Liver (tissue), 8 donors: ENCODE measurements at regions not wholly inside any gene's neighbourhood (a gene's known extent, or its start where the extent isn't known, plus 50 kb on each side); places are given as distances from the start of the nearest gene placed in this dataset.

Experiments used
- DNase-seq: peaks from one replicate; pipeline ENCODE4 v3.0.0-alpha.2; 2017; ENCODE audit warnings: low spot score
- H3K27ac ChIP-seq, 2 donors: one replicate each; pipeline ENCODE4 v1.7.0; 2013; ENCODE audit warnings: inconsistent platforms in 2 of 2, low read length in 2 of 2, control low read depth in 1 of 2, low read depth in 1 of 2, mild to moderate bottlenecking in 1 of 2
- H3K27me3 ChIP-seq, 4 donors: one replicate each; pipeline versions ENCODE4 v1.6.1 to v1.7.0; 2013; ENCODE audit warnings: low read length in 3 of 4, inconsistent platforms in 1 of 4, mild to moderate bottlenecking in 1 of 4, moderate library complexity in 1 of 4; ENCODE audit not compliant: control insufficient read depth in 4 of 4, insufficient read depth in 4 of 4
- H3K36me3 ChIP-seq, 4 donors: one replicate each; pipeline versions ENCODE4 v1.6.1 to v1.7.0; 2013; ENCODE audit warnings: low read length in 3 of 4, mild to moderate bottlenecking in 3 of 4, low read depth in 1 of 4, moderate library complexity in 1 of 4; ENCODE audit not compliant: control insufficient read depth in 4 of 4, insufficient read depth in 3 of 4
- H3K4me1 ChIP-seq, 4 donors: one replicate each; pipeline versions ENCODE4 v1.6.1 to v1.7.0; 2013; ENCODE audit warnings: low read length in 3 of 4, mild to moderate bottlenecking in 3 of 4, moderate library complexity in 1 of 4; ENCODE audit not compliant: control insufficient read depth in 4 of 4, insufficient read depth in 4 of 4
- H3K4me3 ChIP-seq, 3 donors: one replicate each; pipeline versions ENCODE4 v1.6.1 to v1.7.0; 2013; ENCODE audit warnings: low read length in 3 of 3, control low read depth in 1 of 3, low read depth in 1 of 3, mild to moderate bottlenecking in 1 of 3
- H3K9ac ChIP-seq, 2 donors: one replicate each; pipeline ENCODE4 v1.7.0; 2013; ENCODE audit warnings: low read length in 2 of 2, mild to moderate bottlenecking in 2 of 2, moderate library complexity in 2 of 2, control low read depth in 1 of 2, low read depth in 1 of 2
- H3K9me3 ChIP-seq, 4 donors: one replicate each; pipeline versions ENCODE4 v1.6.1 to v1.7.0; 2013; ENCODE audit warnings: low read length in 3 of 4; ENCODE audit not compliant: control insufficient read depth in 4 of 4
- EGR1 ChIP-seq, 2 donors: IDR thresholded peaks; 2 replicates each; pipeline ENCODE4 v1.6.1; 2016 to 2018; ENCODE audit warnings: antibody characterized with exemption in 2 of 2, low read depth in 2 of 2
- FOXA1 ChIP-seq: IDR thresholded peaks from 2 replicates; pipeline ENCODE4 v1.6.1; 2016; ENCODE audit warnings: antibody characterized with exemption
- FOXA2 ChIP-seq: IDR thresholded peaks from 2 replicates; pipeline ENCODE4 v1.6.1; 2016; ENCODE audit warnings: antibody characterized with exemption
- GABPA ChIP-seq, 2 donors: IDR thresholded peaks in 1 of 2; conservative IDR thresholded peaks in 1 of 2; 2 replicates each; pipeline ENCODE4 v1.6.1; 2016; ENCODE audit warnings: antibody characterized with exemption in 2 of 2, mild to moderate bottlenecking in 1 of 2, moderate library complexity in 1 of 2
- HNF4A ChIP-seq, 2 donors: conservative IDR thresholded peaks; 2 replicates each; pipeline ENCODE4 v1.6.1; 2016; ENCODE audit warnings: antibody characterized with exemption in 2 of 2, mild to moderate bottlenecking in 2 of 2
- HNF4G ChIP-seq: IDR thresholded peaks from 2 replicates; pipeline ENCODE4 v1.6.1; 2016; ENCODE audit warnings: antibody characterized with exemption
- JUND ChIP-seq, 2 donors: IDR thresholded peaks; 2 replicates each; pipeline ENCODE4 v1.6.1; 2016; ENCODE audit warnings: antibody characterized with exemption in 2 of 2
- NR2F2 ChIP-seq: IDR thresholded peaks from 2 replicates; pipeline ENCODE4 v1.6.1; 2016; ENCODE audit warnings: antibody characterized with exemption
- RAD21 ChIP-seq, 2 donors: IDR thresholded peaks; 2 replicates each; pipeline ENCODE4 v1.6.1; 2016; ENCODE audit warnings: antibody characterized with exemption in 2 of 2, mild to moderate bottlenecking in 2 of 2
- RXRA ChIP-seq, 2 donors: IDR thresholded peaks; 2 replicates each; pipeline ENCODE4 v1.6.1; 2017 to 2018; ENCODE audit warnings: antibody characterized with exemption in 2 of 2, mild to moderate bottlenecking in 1 of 2
- SP1 ChIP-seq: IDR thresholded peaks from 2 replicates; pipeline ENCODE4 v1.6.1; 2018; ENCODE audit warnings: antibody characterized with exemption, mild to moderate bottlenecking
- TAF1 ChIP-seq: conservative IDR thresholded peaks from 2 replicates; pipeline ENCODE4 v1.6.1; 2016; ENCODE audit warnings: antibody characterized with exemption, mild to moderate bottlenecking
- YY1 ChIP-seq: IDR thresholded peaks from 2 replicates; pipeline ENCODE4 v1.6.1; 2016; ENCODE audit warnings: antibody characterized with exemption, mild to moderate bottlenecking
- WGBS: extraction: QIAGEN DNeasy Blood & Tissue Kit; methylation state at CpG from one replicate; pipeline ENCODE4 v1.1.7; 2013; 5-methylcytosine and 5-hydroxymethylcytosine counted together
- TF ChIP-seq, protein P1 (sequence below): IDR thresholded peaks from 2 replicates; pipeline ENCODE4 v1.6.1; 2016; ENCODE audit warnings: antibody characterized with exemption, mild to moderate bottlenecking
- TF ChIP-seq, protein P2 (sequence below): IDR thresholded peaks from 2 replicates; pipeline ENCODE4 v1.6.1; 2016; ENCODE audit warnings: antibody characterized with exemption
- TF ChIP-seq, protein P3 (sequence below): IDR thresholded peaks from 2 replicates; pipeline ENCODE4 v1.6.1; 2016; ENCODE audit warnings: antibody characterized with exemption
- TF ChIP-seq, protein P4 (sequence below): fragments of 150-350 bp; IDR thresholded peaks from 2 replicates; pipeline ENCODE4 v1.5.1; 2017; ENCODE audit warnings: improper control_type of control experiment, low read depth, low read length; ENCODE audit not compliant: missing input control
- donor health status: healthy.
- donor health status: healthy.
- donor health status: healthy.
- donor health status: healthy.
- donor health status: healthy.

DNA sequence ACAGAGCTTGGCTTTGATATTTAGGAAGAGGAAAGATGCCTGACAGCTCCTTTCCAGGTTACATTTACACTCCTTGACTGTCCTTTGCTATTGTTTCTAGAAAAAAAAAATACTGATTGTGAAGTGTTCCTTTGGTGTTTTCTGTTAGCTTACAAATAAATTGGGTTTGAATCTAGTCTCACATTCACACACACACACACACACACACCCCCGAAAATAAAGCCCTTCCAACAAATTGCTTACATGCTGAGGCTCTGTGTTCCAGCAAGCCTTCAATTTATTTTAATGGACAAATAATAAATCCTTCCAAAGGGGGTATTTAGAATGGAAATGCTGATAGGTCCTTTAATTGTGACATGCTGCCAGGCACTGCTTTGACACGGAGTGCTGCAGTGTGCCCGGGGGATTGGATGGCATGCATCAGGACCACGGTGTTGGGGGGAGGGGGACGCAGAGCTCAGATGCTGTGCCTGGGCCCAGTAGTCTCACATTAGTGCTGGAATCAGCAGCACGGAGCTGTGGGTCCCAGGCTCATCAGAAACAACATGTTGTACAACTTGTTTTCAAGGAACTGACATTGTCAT is 199.9 kb downstream of the CD83 start:
- WGBS: 83% methylated on average over 6 of the region's 6 CpGs
- no peak for DNase-seq
- Histone ChIP-seq H3K36me3 (no peaks in the 10 kb centered on the region), H3K4me3 (no peak overlapping the region), H3K9ac (no peak overlapping the region), H3K27me3 (no peaks in the 10 kb centered on the region), H3K9me3 (no peaks in the 10 kb centered on the region), H3K4me1 (peaks cover 5 to 11% (median 6%) of the 10 kb centered on the region in 4 donors), H3K27ac (no peak overlapping the region)
- TF ChIP-seq FOXA1 (no peak), NR2F2 (no peak), HNF4G (no peak), GABPA (IDR thresholded peaks at IDR 0.05 in 1 of 2, conservative IDR thresholded peaks at IDR 0.05 in 1 of 2) (no peak), YY1 (no peak), RAD21 (IDR thresholded peaks at IDR 0.05) (no peak), HNF4A (conservative IDR thresholded peaks at IDR 0.05) (no peak), EGR1 (IDR thresholded peaks at IDR 0.05; ENCODE audit: low read depth in 2 of 2) (no peak), FOXA2 (no peak), TAF1 (no peak), SP1 (no peak), JUND (IDR thresholded peaks at IDR 0.05) (no peak)
- TF ChIP-seq, protein P1, sequence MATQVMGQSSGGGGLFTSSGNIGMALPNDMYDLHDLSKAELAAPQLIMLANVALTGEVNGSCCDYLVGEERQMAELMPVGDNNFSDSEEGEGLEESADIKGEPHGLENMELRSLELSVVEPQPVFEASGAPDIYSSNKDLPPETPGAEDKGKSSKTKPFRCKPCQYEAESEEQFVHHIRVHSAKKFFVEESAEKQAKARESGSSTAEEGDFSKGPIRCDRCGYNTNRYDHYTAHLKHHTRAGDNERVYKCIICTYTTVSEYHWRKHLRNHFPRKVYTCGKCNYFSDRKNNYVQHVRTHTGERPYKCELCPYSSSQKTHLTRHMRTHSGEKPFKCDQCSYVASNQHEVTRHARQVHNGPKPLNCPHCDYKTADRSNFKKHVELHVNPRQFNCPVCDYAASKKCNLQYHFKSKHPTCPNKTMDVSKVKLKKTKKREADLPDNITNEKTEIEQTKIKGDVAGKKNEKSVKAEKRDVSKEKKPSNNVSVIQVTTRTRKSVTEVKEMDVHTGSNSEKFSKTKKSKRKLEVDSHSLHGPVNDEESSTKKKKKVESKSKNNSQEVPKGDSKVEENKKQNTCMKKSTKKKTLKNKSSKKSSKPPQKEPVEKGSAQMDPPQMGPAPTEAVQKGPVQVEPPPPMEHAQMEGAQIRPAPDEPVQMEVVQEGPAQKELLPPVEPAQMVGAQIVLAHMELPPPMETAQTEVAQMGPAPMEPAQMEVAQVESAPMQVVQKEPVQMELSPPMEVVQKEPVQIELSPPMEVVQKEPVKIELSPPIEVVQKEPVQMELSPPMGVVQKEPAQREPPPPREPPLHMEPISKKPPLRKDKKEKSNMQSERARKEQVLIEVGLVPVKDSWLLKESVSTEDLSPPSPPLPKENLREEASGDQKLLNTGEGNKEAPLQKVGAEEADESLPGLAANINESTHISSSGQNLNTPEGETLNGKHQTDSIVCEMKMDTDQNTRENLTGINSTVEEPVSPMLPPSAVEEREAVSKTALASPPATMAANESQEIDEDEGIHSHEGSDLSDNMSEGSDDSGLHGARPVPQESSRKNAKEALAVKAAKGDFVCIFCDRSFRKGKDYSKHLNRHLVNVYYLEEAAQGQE: no peak
- TF ChIP-seq, protein P2, sequence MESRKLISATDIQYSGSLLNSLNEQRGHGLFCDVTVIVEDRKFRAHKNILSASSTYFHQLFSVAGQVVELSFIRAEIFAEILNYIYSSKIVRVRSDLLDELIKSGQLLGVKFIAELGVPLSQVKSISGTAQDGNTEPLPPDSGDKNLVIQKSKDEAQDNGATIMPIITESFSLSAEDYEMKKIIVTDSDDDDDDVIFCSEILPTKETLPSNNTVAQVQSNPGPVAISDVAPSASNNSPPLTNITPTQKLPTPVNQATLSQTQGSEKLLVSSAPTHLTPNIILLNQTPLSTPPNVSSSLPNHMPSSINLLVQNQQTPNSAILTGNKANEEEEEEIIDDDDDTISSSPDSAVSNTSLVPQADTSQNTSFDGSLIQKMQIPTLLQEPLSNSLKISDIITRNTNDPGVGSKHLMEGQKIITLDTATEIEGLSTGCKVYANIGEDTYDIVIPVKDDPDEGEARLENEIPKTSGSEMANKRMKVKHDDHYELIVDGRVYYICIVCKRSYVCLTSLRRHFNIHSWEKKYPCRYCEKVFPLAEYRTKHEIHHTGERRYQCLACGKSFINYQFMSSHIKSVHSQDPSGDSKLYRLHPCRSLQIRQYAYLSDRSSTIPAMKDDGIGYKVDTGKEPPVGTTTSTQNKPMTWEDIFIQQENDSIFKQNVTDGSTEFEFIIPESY: no peak
- TF ChIP-seq, protein P3, sequence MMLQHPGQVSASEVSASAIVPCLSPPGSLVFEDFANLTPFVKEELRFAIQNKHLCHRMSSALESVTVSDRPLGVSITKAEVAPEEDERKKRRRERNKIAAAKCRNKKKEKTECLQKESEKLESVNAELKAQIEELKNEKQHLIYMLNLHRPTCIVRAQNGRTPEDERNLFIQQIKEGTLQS: no peak
- TF ChIP-seq, protein P4, sequence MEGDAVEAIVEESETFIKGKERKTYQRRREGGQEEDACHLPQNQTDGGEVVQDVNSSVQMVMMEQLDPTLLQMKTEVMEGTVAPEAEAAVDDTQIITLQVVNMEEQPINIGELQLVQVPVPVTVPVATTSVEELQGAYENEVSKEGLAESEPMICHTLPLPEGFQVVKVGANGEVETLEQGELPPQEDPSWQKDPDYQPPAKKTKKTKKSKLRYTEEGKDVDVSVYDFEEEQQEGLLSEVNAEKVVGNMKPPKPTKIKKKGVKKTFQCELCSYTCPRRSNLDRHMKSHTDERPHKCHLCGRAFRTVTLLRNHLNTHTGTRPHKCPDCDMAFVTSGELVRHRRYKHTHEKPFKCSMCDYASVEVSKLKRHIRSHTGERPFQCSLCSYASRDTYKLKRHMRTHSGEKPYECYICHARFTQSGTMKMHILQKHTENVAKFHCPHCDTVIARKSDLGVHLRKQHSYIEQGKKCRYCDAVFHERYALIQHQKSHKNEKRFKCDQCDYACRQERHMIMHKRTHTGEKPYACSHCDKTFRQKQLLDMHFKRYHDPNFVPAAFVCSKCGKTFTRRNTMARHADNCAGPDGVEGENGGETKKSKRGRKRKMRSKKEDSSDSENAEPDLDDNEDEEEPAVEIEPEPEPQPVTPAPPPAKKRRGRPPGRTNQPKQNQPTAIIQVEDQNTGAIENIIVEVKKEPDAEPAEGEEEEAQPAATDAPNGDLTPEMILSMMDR: no peak

DNA sequence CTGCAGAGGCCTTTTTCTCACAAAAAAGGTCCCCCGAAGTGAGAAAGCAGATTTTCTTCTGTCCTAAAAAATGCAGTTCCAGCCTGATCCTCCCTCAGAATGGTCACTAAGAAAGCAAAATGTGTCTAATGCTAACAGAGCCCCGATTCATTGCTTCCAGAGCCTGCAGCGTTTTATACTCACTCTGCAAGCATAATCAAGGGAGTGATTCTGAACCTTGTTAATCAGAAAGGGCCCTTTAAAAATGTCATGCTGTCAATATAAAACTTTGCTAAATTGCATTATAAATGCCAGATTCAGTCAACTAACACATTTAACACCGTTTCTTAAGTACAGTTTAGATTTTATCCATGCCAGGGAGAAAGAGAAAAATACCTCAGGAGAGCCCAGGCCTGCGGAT is 202.8 kb downstream of the CD83 start:
- no peak overlapping the region for H3K9ac ChIP-seq
- H3K36me3 ChIP-seq: no peaks in the 10 kb centered on the region
- no peaks in the 10 kb centered on the region for H3K27me3 ChIP-seq
- DNase-seq: no peak
- H3K4me3 ChIP-seq: no peak overlapping the region
- 93% methylated on average over 5 of the region's 5 CpGs for WGBS
- no peaks in the 10 kb centered on the region for H3K9me3 ChIP-seq
- no peak overlapping the region for H3K27ac ChIP-seq
- peaks cover 5 to 11% (median 6%) of the 10 kb centered on the region in 4 donors for H3K4me1 ChIP-seq
- TF ChIP-seq GABPA (IDR thresholded peaks at IDR 0.05 in 1 of 2, conservative IDR thresholded peaks at IDR 0.05 in 1 of 2): no peak
- TF ChIP-seq RXRA (IDR thresholded peaks at IDR 0.05): no peak
- TF ChIP-seq, protein P4: no peak
- no peak for TF ChIP-seq SP1
- TF ChIP-seq JUND (IDR thresholded peaks at IDR 0.05): no peak
- TF ChIP-seq, protein P2: no peak
